Fibroblast of villous mesenchyme (primary cell): ENCODE measurements at regions not wholly inside any gene's neighbourhood (a gene's known extent, or its start where the extent isn't known, plus 50 kb on each side); places are given as distances from the start of the nearest gene placed in this dataset.

ENCODE experiments used
- DNase-seq: peaks from one replicate; pipeline ENCODE4 v3.0.0-alpha.2; 2010; ENCODE audit warnings: low read depth
- H3K4me3 ChIP-seq: 2 replicates; pipeline ENCODE4 v1.5.1; 2011; ENCODE audit warnings: low read depth, mild to moderate bottlenecking, low read length
- CTCF ChIP-seq: IDR thresholded peaks from 2 replicates; pipeline ENCODE4 v1.5.1; 2012; ENCODE audit warnings: low read depth, mild to moderate bottlenecking, low read length; ENCODE audit not compliant: insufficient read depth

- TF ChIP-seq CTCF: no peak
- H3K4me3 ChIP-seq: no peak overlapping the region
- DNase-seq: no peak
Observed at GRCh38 chr13:34611671-34612070, 330.4 kb upstream of the NBEA start.

DNA sequence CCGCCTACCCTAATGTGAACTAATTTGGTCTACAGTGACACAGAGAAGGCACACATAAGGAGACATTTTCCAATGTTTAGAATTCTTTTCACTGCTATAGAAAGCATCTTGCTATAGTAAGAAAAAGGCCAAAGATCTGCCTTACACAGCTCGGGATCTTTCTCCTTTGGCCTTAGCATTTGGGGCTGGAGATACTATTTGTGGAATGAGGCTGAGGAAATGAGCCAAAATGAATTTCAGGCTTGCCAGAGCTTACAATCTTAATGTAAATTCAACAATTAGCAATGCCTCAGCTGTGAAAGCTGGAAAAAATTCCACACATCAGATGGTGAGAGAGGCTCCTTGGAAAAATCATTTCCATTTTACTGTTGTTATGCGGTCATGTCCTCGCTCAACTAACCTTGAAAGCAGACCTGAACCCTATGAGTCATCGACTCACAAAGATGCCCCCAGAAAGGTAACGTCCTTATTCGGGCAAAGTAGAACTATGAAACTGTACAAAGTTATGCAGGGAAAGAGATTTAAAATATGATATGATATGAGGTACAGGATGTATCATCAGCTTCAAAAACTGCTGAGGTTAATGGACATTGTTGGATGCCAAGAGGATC lies 324.5 kb upstream of the NBEA start:
- TF ChIP-seq CTCF: no peak
- no peak for DNase-seq
- H3K4me3 ChIP-seq: no peak overlapping the region

DNA sequence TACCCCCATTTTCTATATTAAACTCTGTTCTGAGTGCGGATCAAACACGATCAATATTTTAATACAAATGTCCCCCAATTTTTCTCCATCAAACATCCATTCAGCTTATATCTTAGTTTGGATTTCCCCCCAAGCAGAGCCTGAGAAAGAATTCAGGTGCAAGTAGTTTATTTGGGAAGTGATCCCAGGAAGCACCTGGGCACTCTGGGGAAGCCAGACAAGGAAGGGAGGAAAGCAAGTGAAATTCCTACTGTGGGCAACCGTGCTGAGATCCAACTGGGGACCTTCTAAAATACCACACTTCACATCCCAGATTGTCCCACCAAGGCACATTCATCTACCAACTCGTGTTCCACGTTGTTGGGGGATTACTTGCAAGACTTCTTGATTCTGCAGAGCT lies 323.4 kb upstream of the NBEA start:
- TF ChIP-seq CTCF: no peak
- DNase-seq: no peak
- no peak overlapping the region for H3K4me3 ChIP-seq

GRCh38 chr13:34619326-34619725 lies 322.7 kb upstream of the NBEA start:
- DNase-seq: no peak
- no peak for TF ChIP-seq CTCF

DNA sequence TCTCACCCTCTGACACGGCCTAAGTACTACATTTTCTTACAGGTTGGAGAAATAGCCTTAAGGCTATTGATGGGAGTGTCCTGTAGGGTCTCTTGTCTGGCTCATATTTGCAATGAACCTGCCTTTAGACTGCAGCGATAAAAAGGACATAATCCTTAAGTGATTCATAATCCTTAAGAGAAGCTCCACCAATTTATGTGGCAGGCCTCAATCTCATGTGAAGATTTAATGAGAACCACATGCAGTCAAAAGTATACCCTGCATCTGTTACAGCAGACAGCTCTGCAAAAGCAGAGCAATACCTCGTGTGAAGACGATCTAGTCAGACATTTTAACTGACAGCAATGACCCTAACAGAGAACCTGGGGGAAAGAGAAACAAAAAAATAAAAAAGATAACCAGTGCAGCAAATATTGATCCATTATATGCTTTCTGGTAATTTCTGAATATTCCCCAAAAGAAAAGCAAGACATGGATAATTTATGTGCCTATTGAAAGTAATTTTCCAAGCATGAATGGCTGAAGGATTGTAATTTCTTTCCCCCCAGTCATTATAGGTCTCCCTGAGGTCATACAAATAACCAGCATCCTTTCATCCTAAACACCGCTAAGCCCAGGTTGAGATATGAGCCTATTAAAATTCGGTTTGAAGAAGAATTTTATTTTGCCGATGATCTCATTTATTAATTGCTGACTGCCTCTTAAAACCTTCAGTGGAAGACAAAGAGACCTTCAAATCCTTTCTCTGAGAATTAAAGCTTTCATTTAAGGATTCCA lies 321.8 kb upstream of the NBEA start:
- DNase-seq: no peak
- no peak for TF ChIP-seq CTCF
- no peak overlapping the region for H3K4me3 ChIP-seq

More at GRCh38 chr13:34619326-34619725, 322.7 kb upstream of the NBEA start:
- no peak overlapping the region for H3K4me3 ChIP-seq

GRCh38 chr13:34620862-34621261 lies 321.2 kb upstream of the NBEA start:
- no peak overlapping the region for H3K4me3 ChIP-seq
- no peak for DNase-seq
- no peak for TF ChIP-seq CTCF

DNA sequence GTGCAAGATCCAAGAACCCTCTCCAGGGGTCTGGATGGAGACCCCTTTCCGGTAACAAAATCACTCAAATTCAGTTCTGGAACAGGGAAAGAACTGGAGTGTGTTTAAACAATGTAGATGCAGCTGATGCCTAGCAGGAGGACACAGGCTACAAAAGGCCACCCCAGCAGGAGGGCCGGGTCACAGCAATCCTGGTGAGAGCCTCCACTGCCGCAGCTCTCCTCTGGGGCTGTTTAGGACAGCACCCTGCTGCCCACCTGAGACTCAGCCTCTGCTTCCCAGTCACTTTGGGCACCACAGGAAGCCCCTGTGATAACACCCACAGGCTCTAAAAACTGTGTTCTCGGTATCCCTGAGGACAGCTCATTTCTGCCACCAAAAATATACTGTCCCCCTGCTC lies 318.7 kb upstream of the NBEA start:
- TF ChIP-seq CTCF: no peak
- no peak for DNase-seq
- no peak overlapping the region for H3K4me3 ChIP-seq
